MM.1S (cell line): ENCODE measurements at regions not wholly inside any gene's neighbourhood (a gene's known extent, or its start where the extent isn't known, plus 50 kb on each side); places are given as distances from the start of the nearest gene placed in this dataset.
A peak's percentile ranks its signal among the peaks of the same experiment; 100 is the strongest.

Source experiments
- DNase-seq: peaks from one replicate; pipeline ENCODE4 v3.0.0-alpha.2; 2015
- H2AFZ ChIP-seq: fragments of 300-600 bp; sonication (generic); 2 replicates; pipeline ENCODE4 v1.6.0; 2016; ENCODE audit warnings: antibody characterized with exemption, low read length
- H3F3A ChIP-seq: fragments of 300-600 bp; sonication (generic); 2 replicates; pipeline ENCODE4 v1.6.1; 2016; ENCODE audit warnings: mild to moderate bottlenecking, antibody characterized with exemption, low read length, moderate library complexity, mixed read lengths; ENCODE audit not compliant: insufficient read depth
- H3K27ac ChIP-seq: fragments of 300-600 bp; sonication (generic); 2 replicates; pipeline ENCODE4 v1.5.1; 2016; ENCODE audit warnings: mild to moderate bottlenecking, low read length
- H3K27me3 ChIP-seq: fragments of 300-600 bp; sonication (generic); replicated peaks from 2 replicates; pipeline ENCODE4 v1.6.0; 2016; ENCODE audit warnings: low read length; ENCODE audit not compliant: insufficient read depth
- H3K36me3 ChIP-seq: fragments of 300-600 bp; sonication (generic); replicated peaks from 2 replicates; pipeline ENCODE4 v1.6.1; 2016; ENCODE audit warnings: mild to moderate bottlenecking, low read length, mixed read lengths; ENCODE audit not compliant: insufficient read depth
- H3K4me1 ChIP-seq: fragments of 300-600 bp; sonication (generic); 2 replicates; pipeline ENCODE4 v1.6.1; 2016; ENCODE audit warnings: low read length, mixed read lengths
- H3K4me2 ChIP-seq: fragments of 300-600 bp; sonication (generic); 2 replicates; pipeline ENCODE4 v1.6.0; 2016; ENCODE audit warnings: low read depth, low read length
- H3K4me3 ChIP-seq: fragments of 300-600 bp; sonication (generic); 2 replicates; pipeline ENCODE4 v1.5.1; 2016; ENCODE audit warnings: low read length, mixed read lengths
- H3K79me2 ChIP-seq: fragments of 300-600 bp; sonication (generic); 2 replicates; pipeline ENCODE4 v1.6.1; 2016; ENCODE audit warnings: mixed run types, low read length, mixed read lengths
- H3K9ac ChIP-seq: fragments of 300-600 bp; sonication (generic); 2 replicates; pipeline ENCODE4 v1.6.1; 2016; ENCODE audit warnings: low read length, mixed read lengths
- H3K9me2 ChIP-seq: fragments of 300-600 bp; sonication (generic); replicated peaks from 2 replicates; pipeline ENCODE4 v1.6.1; 2016; ENCODE audit warnings: mild to moderate bottlenecking, low read length, mixed read lengths; ENCODE audit not compliant: insufficient read depth
- H3K9me3 ChIP-seq: fragments of 300-600 bp; sonication (generic); replicated peaks from 2 replicates; pipeline ENCODE4 v1.6.1; 2016; ENCODE audit warnings: mild to moderate bottlenecking, low read length, mixed read lengths; ENCODE audit not compliant: insufficient read depth
- H4K20me1 ChIP-seq: fragments of 300-600 bp; sonication (generic); 2 replicates; pipeline ENCODE4 v1.6.1; 2016; ENCODE audit warnings: mild to moderate bottlenecking, low read length, moderate library complexity, mixed read lengths; ENCODE audit not compliant: insufficient read depth
- EZH2 ChIP-seq: fragments of 300-600 bp; sonication (generic); optimal IDR thresholded peaks from 2 replicates; pipeline ENCODE3; 2017; ENCODE audit warnings: low read depth, mild to moderate bottlenecking, antibody characterized with exemption, low read length, mixed read lengths
- EZH2phosphoT487 ChIP-seq: fragments of 300-600 bp; sonication (generic); IDR thresholded peaks from 2 replicates; pipeline ENCODE4 v1.6.1; 2018; ENCODE audit warnings: antibody characterized with exemption, low read length
- TF ChIP-seq, protein P1 (sequence below): fragments of 300-600 bp; sonication (generic); IDR thresholded peaks from 2 replicates; pipeline ENCODE4 v1.5.1; 2016; ENCODE audit warnings: antibody characterized with exemption, low read length, mixed read lengths

DNA sequence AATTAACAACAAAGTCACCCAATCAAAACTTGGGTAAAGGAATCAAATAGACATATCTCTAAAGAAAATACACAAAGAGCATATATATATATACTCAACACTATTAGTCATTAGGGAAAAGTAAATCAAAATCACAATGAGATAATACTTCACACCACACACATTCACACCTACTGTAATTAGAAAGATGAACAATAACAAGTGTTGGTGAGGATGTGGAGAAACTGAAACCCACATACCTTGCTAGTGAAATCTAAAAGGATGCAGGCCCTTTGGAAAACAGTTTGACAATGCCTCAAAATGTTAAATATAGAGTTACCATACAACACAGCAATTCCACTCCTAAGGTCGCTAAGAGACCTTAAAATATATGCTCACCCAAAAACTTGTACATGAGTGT is 177.1 kb downstream of the ANKRD60 start:
- no peaks in the 10 kb centered on the region for H3K9me3 ChIP-seq

DNA sequence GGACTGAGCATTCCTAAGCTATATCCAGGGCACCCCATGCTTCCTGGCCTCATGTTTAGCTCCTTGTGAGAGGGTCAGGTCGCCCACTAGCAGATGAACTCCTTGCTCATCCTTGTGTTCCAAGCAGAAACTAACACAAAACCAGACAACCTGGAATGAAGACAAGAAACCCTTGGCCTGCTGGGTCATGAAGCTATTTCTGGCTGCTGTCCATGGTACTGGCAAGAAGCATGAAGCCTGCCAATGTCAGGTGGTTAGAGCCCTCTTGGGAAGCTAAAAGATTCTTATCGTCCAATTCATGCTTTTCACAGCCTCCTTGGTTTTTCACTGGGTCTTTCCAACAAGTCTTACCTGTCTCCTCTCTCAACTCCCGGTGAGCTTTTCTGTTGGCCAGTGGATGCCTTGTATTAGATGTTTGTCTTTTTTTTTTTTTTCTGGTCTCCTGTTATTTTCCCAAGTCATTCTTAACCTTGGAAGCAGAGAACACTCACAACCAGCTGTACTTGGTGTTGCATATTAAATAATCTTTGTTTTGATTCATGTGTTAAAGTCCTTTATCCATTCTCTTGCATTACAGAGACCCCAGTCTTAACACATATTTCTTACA is 180.3 kb downstream of the ANKRD60 start:
- no peaks in the 10 kb centered on the region for H3K36me3 ChIP-seq
- no peaks in the 10 kb centered on the region for H3F3A ChIP-seq
- H3K4me1 ChIP-seq: no peaks in the 10 kb centered on the region
- peaks cover 70% of the 10 kb centered on the region for H3K27me3 ChIP-seq
- no peak overlapping the region for H3K27ac ChIP-seq
- no peak overlapping the region for H3K4me3 ChIP-seq
- no peak overlapping the region for H3K4me2 ChIP-seq
- TF ChIP-seq, protein P1, sequence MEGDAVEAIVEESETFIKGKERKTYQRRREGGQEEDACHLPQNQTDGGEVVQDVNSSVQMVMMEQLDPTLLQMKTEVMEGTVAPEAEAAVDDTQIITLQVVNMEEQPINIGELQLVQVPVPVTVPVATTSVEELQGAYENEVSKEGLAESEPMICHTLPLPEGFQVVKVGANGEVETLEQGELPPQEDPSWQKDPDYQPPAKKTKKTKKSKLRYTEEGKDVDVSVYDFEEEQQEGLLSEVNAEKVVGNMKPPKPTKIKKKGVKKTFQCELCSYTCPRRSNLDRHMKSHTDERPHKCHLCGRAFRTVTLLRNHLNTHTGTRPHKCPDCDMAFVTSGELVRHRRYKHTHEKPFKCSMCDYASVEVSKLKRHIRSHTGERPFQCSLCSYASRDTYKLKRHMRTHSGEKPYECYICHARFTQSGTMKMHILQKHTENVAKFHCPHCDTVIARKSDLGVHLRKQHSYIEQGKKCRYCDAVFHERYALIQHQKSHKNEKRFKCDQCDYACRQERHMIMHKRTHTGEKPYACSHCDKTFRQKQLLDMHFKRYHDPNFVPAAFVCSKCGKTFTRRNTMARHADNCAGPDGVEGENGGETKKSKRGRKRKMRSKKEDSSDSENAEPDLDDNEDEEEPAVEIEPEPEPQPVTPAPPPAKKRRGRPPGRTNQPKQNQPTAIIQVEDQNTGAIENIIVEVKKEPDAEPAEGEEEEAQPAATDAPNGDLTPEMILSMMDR: no peak
- TF ChIP-seq EZH2: no peak
- TF ChIP-seq EZH2phosphoT487: no peak
- no peak overlapping the region for H3K9ac ChIP-seq
- no peaks in the 10 kb centered on the region for H3K9me2 ChIP-seq
- H2AFZ ChIP-seq: no peak overlapping the region
- no peaks in the 10 kb centered on the region for H3K9me3 ChIP-seq
- H3K79me2 ChIP-seq: no peaks in the 10 kb centered on the region
- no peaks in the 10 kb centered on the region for H4K20me1 ChIP-seq
- peak; percentile 14 for DNase-seq

More for the DNA sequence above, 177.1 kb downstream of the ANKRD60 start:
- no peak overlapping the region for H3K4me2 ChIP-seq
- H3K36me3 ChIP-seq: no peaks in the 10 kb centered on the region
- no peak for DNase-seq
- no peaks in the 10 kb centered on the region for H3F3A ChIP-seq
- H3K27ac ChIP-seq: no peak overlapping the region
- H4K20me1 ChIP-seq: no peaks in the 10 kb centered on the region
- no peak overlapping the region for H3K4me3 ChIP-seq
- no peak for TF ChIP-seq EZH2phosphoT487
- TF ChIP-seq EZH2: no peak
- TF ChIP-seq, protein P1: no peak
- no peaks in the 10 kb centered on the region for H3K9me2 ChIP-seq
- H3K9ac ChIP-seq: no peak overlapping the region
- no peak overlapping the region for H2AFZ ChIP-seq
- H3K79me2 ChIP-seq: no peaks in the 10 kb centered on the region
- H3K27me3 ChIP-seq: peaks cover 67% of the 10 kb centered on the region
- no peaks in the 10 kb centered on the region for H3K4me1 ChIP-seq

DNA sequence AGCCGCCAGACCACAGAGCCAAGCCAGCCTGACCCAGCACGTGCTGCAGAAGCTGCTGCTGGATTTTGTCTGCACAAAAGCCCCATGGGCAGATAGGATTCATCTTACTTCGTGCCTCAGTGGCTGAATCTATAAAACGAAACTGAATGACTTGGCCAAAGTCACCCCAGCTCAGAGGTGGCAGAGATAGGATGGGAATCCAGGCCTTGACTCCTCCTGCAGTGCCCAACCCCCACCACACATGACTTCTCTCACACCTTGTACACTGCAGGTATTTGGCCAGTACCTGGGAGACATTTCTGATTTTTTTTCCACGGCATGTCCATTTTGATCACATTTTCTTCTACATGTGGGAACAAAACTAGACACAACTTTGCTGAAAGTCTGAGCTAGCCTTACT is 182.1 kb downstream of the ANKRD60 start:
- Histone ChIP-seq H3K79me2 (no peaks in the 10 kb centered on the region), H3F3A (no peaks in the 10 kb centered on the region), H3K27ac (no peak overlapping the region), H3K4me1 (no peaks in the 10 kb centered on the region), H4K20me1 (no peaks in the 10 kb centered on the region), H3K27me3 (peaks cover 80% of the 10 kb centered on the region), H2AFZ (no peak overlapping the region), H3K9me3 (no peaks in the 10 kb centered on the region), H3K36me3 (no peaks in the 10 kb centered on the region), H3K9ac (no peak overlapping the region), H3K4me2 (no peak overlapping the region), H3K9me2 (no peaks in the 10 kb centered on the region), H3K4me3 (no peak overlapping the region)
- DNase-seq: no peak
- TF ChIP-seq EZH2 (no peak), EZH2phosphoT487 (no peak)
- TF ChIP-seq, protein P1: no peak
